ENCODE measurements at regions not wholly inside any gene's neighbourhood (a gene's known extent, or its start where the extent isn't known, plus 50 kb on each side); places are given as distances from the start of the nearest gene placed in this dataset.

GRCh38 chr6:166836785-166837718 lies 119.3 kb downstream of the RNASET2 start:
- H2AFZ ChIP-seq (ENCODE audit: control insufficient read depth, low read length) = no peak overlapping the region
- dilution Hi-C loops (cut with MboI; ENCODE audit: extremely low pct_ligation_motif_present, low sequenced_read_pairs) = no loop called here
- no peaks in the 10 kb centered on the region for H3K4me1 ChIP-seq (ENCODE audit: control insufficient read depth, extremely low read depth, insufficient read depth, low read length)
- H3K79me2 ChIP-seq (ENCODE audit: control insufficient read depth, insufficient read depth, low read length) = no peaks in the 10 kb centered on the region
- H3K9me1 ChIP-seq (ENCODE audit: control insufficient read depth, extremely low read depth, insufficient read depth, low read length) = no peaks in the 10 kb centered on the region
- DNase-seq (ENCODE audit: low read depth, low spot score) (no peak), FAIRE-seq (no peak)
- H3K4me3 ChIP-seq (ENCODE audit: control insufficient read depth in 2 of 3, extremely low read depth in 1 of 3, insufficient read depth in 2 of 3, low read depth in 1 of 3, low read length in 3 of 3) = no peak overlapping the region
- H3K9me3 ChIP-seq (ENCODE audit: control insufficient read depth, low read depth, low read length) = no peaks in the 10 kb centered on the region
- H3K27ac ChIP-seq (ENCODE audit: control insufficient read depth, insufficient read depth, low read length) = no peak overlapping the region
- H3K4me2 ChIP-seq (ENCODE audit: control insufficient read depth, extremely low read depth, insufficient read depth, low read depth, low read length) = no peak overlapping the region
- H3K9ac ChIP-seq (ENCODE audit: control insufficient read depth, extremely low read depth, insufficient read depth, low read length) = no peak overlapping the region
- no peaks in the 10 kb centered on the region for H3K36me3 ChIP-seq (ENCODE audit: control insufficient read depth in 2 of 2, extremely low read depth in 1 of 2, insufficient read depth in 2 of 2, low read length in 2 of 2)
- H4K20me1 ChIP-seq (ENCODE audit: control insufficient read depth, extremely low read depth, insufficient read depth, low read length) = no peaks in the 10 kb centered on the region
- TF ChIP-seq EZH2 (IDR thresholded peaks at IDR 0.05; ENCODE audit: low read length) = no peak
- no peak for TF ChIP-seq CTCF (optimal IDR thresholded peaks at IDR 0.05 in 1 of 3, IDR thresholded peaks at IDR 0.05 in 1 of 3, conservative IDR thresholded peaks at IDR 0.05 in 1 of 3; ENCODE audit: extremely low read depth in 1 of 3, insufficient read depth in 2 of 3, low read length in 3 of 3)
- no peaks in the 10 kb centered on the region for H3K27me3 ChIP-seq (ENCODE audit: control insufficient read depth, extremely low read depth, insufficient read depth, low read length)

DNA sequence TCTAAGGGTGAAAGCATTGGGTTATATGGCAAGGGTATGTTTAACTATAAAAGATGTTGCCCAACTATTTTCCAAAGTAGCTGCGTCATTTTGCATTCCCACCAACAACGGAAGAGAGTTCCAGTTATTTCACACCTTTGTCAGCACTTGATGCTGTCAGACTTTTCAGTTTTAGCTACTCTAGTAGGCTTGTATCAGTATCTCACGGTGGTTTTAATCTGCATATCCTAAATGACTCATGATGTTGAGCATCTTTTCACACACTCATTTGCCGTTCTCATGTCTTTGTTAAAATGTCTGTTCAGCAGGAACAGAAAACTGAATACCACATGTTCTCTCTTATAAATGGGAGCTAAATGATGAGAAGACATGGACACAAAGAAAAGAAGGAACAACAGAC lies 122.3 kb downstream of the RNASET2 start:
- Histone ChIP-seq H3K9ac (ENCODE audit: control insufficient read depth, extremely low read depth, insufficient read depth, low read length) (no peak overlapping the region), H3K36me3 (ENCODE audit: control insufficient read depth in 2 of 2, extremely low read depth in 1 of 2, insufficient read depth in 2 of 2, low read length in 2 of 2) (no peaks in the 10 kb centered on the region), H3K9me3 (ENCODE audit: control insufficient read depth, low read depth, low read length) (no peaks in the 10 kb centered on the region), H2AFZ (ENCODE audit: control insufficient read depth, low read length) (no peak overlapping the region), H3K27me3 (ENCODE audit: control insufficient read depth, extremely low read depth, insufficient read depth, low read length) (no peaks in the 10 kb centered on the region), H3K4me2 (ENCODE audit: control insufficient read depth, extremely low read depth, insufficient read depth, low read depth, low read length) (no peak overlapping the region), H3K4me1 (ENCODE audit: control insufficient read depth, extremely low read depth, insufficient read depth, low read length) (no peaks in the 10 kb centered on the region), H3K4me3 (ENCODE audit: control insufficient read depth in 2 of 3, extremely low read depth in 1 of 3, insufficient read depth in 2 of 3, low read depth in 1 of 3, low read length in 3 of 3) (no peak overlapping the region), H4K20me1 (ENCODE audit: control insufficient read depth, extremely low read depth, insufficient read depth, low read length) (no peaks in the 10 kb centered on the region), H3K9me1 (ENCODE audit: control insufficient read depth, extremely low read depth, insufficient read depth, low read length) (no peaks in the 10 kb centered on the region), H3K79me2 (ENCODE audit: control insufficient read depth, insufficient read depth, low read length) (no peaks in the 10 kb centered on the region), H3K27ac (ENCODE audit: control insufficient read depth, insufficient read depth, low read length) (no peak overlapping the region)
- dilution Hi-C loops (cut with MboI; ENCODE audit: extremely low pct_ligation_motif_present, low sequenced_read_pairs) = no loop called here
- DNase-seq (ENCODE audit: low read depth, low spot score) (no peak), FAIRE-seq (no peak)
- no peak for TF ChIP-seq EZH2 (IDR thresholded peaks at IDR 0.05; ENCODE audit: low read length)
- TF ChIP-seq CTCF (optimal IDR thresholded peaks at IDR 0.05 in 1 of 3, IDR thresholded peaks at IDR 0.05 in 1 of 3, conservative IDR thresholded peaks at IDR 0.05 in 1 of 3; ENCODE audit: extremely low read depth in 1 of 3, insufficient read depth in 2 of 3, low read length in 3 of 3) = no peak

Data from keratinocyte (primary cell).